Keratinocyte (primary cell): ENCODE measurements at regions not wholly inside any gene's neighbourhood (a gene's known extent, or its start where the extent isn't known, plus 50 kb on each side); places are given as distances from the start of the nearest gene placed in this dataset.

Experiments used
- DNase-seq: peaks from one replicate; pipeline ENCODE4 v3.0.0-alpha.2; 2011; ENCODE audit warnings: low read depth, missing footprints, low spot score
- FAIRE-seq: peaks from 2 replicates; lab custom pipeline; 2011; peaks lifted over from hg19 to GRCh38; lab: Jason Lieb, UNC
- H2AFZ ChIP-seq: 2 replicates; pipeline ENCODE4 v1.6.0; 2012; ENCODE audit warnings: low read length, control low read depth, inconsistent platforms; ENCODE audit not compliant: control insufficient read depth
- H3K27ac ChIP-seq: 2 replicates; pipeline ENCODE4 v1.5.1; 2011; ENCODE audit warnings: low read length; ENCODE audit not compliant: control insufficient read depth, insufficient read depth
- H3K27me3 ChIP-seq: 3 replicates; pipeline ENCODE4 v1.6.0; 2011; ENCODE audit warnings: low read length; ENCODE audit not compliant: control insufficient read depth, insufficient read depth; ENCODE audit errors: extremely low read depth
- H3K36me3 ChIP-seq, 2 experiments: 2 replicates in 1 of 2; 3 replicates in 1 of 2; pipeline ENCODE4 v1.5.1; 2011; ENCODE audit warnings: low read length in 2 of 2, mild to moderate bottlenecking in 1 of 2; ENCODE audit not compliant: control insufficient read depth in 2 of 2, insufficient read depth in 2 of 2; ENCODE audit errors: extremely low read depth in 1 of 2
- H3K4me1 ChIP-seq: 3 replicates; pipeline ENCODE4 v1.5.1; 2011; ENCODE audit warnings: low read length; ENCODE audit not compliant: control insufficient read depth, insufficient read depth; ENCODE audit errors: extremely low read depth
- H3K4me2 ChIP-seq: 3 replicates; pipeline ENCODE4 v1.6.0; 2011; ENCODE audit warnings: low read depth, low read length; ENCODE audit not compliant: control insufficient read depth, insufficient read depth; ENCODE audit errors: extremely low read depth
- H3K4me3 ChIP-seq, 3 experiments: fragments of 200-600 bp in 1 of 3; sonication (generic) in 1 of 3; 2 replicates in 2 of 3; 3 replicates in 1 of 3; pipeline ENCODE4 v1.5.1; 2011 to 2016; ENCODE audit warnings: low read length in 3 of 3, mild to moderate bottlenecking in 3 of 3, control low read depth in 2 of 3, inconsistent platforms in 1 of 3, low read depth in 1 of 3, mixed read lengths in 1 of 3, mixed run types in 1 of 3, moderate library complexity in 1 of 3; ENCODE audit not compliant: control insufficient read depth in 2 of 3, insufficient read depth in 2 of 3; ENCODE audit errors: extremely low read depth in 1 of 3
- H3K79me2 ChIP-seq: 2 replicates; pipeline ENCODE4 v1.6.0; 2012; ENCODE audit warnings: low read length; ENCODE audit not compliant: control insufficient read depth, insufficient read depth
- H3K9ac ChIP-seq: 3 replicates; pipeline ENCODE4 v1.6.0; 2011; ENCODE audit warnings: low read length; ENCODE audit not compliant: control insufficient read depth, insufficient read depth; ENCODE audit errors: extremely low read depth
- H3K9me1 ChIP-seq: 3 replicates; pipeline ENCODE4 v1.6.0; 2011; ENCODE audit warnings: low read length; ENCODE audit not compliant: control insufficient read depth, insufficient read depth; ENCODE audit errors: extremely low read depth
- H3K9me3 ChIP-seq: 2 replicates; pipeline ENCODE4 v1.5.1; 2012; ENCODE audit warnings: low read depth, low read length; ENCODE audit not compliant: control insufficient read depth
- H4K20me1 ChIP-seq: 3 replicates; pipeline ENCODE4 v1.6.0; 2011; ENCODE audit warnings: low read length; ENCODE audit not compliant: control insufficient read depth, insufficient read depth; ENCODE audit errors: extremely low read depth
- EZH2 ChIP-seq: IDR thresholded peaks from one replicate; pipeline ENCODE4 v1.6.1; 2012; ENCODE audit warnings: inconsistent platforms, mild to moderate bottlenecking, low read length, moderate library complexity
- dilution Hi-C: fragments of 300-500 bp; cut with MboI; formaldehyde crosslinking; loops from one replicate; pipeline ENCODE4 v1.7.0; 2020; ENCODE audit warnings: low sequenced_read_pairs; ENCODE audit not compliant: extremely low pct_ligation_motif_present
- TF ChIP-seq, protein P1 (sequence below), 3 experiments: IDR thresholded peaks in 1 of 3; conservative IDR thresholded peaks in 1 of 3; optimal IDR thresholded peaks in 1 of 3; 2 replicates in 2 of 3; 3 replicates in 1 of 3; pipeline versions ENCODE3 to v1.5.1; 2011; ENCODE audit warnings: low read length in 3 of 3, mild to moderate bottlenecking in 3 of 3, moderate library complexity in 2 of 3, control low read depth in 1 of 3, inconsistent platforms in 1 of 3; ENCODE audit not compliant: insufficient read depth in 2 of 3; ENCODE audit errors: extremely low read depth in 1 of 3

DNA sequence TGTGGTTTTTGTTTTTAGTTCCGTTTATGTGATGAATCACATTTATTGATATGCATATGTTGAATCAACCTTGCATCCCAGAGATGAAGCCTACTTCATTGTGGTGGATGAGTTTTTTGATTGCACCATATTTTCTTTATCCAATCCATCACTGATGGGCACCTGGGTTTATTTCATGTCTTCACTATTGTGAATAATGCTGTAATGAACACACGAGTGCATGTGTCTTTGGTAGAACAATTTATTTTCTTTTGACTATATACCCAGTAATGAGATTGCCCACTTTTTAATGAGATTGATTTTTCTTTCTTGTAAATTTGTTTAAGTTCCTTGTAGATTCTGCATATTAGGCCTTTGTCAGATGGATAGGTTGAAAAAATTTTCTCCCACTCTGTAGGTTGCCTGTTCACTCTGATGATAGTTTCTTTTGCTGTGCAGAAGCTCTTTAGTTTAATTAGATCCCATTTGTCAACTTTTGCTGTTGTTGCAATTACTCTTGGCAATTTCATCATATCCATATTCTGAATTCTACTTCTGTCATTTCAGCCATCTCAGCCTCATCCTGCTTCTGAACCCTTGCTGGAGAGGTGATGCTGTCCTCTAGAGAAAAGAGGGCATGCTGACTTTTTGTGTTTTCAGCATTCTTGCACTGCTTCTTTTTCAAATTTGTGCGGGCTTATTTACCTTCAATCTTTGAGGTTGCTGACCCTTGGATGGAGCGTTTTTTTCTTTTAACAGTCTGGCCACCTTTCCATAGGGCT lies 96.2 kb upstream of the CTAGE1 start:
- Histone ChIP-seq H3K9ac (no peak overlapping the region), H3K27me3 (no peaks in the 10 kb centered on the region), H3K79me2 (no peaks in the 10 kb centered on the region), H4K20me1 (no peaks in the 10 kb centered on the region), H3K36me3 (no peaks in the 10 kb centered on the region), H3K4me3 (no peak overlapping the region), H3K27ac (no peak overlapping the region), H3K4me2 (no peak overlapping the region), H3K9me1 (no peaks in the 10 kb centered on the region), H3K4me1 (no peaks in the 10 kb centered on the region), H3K9me3 (no peaks in the 10 kb centered on the region), H2AFZ (no peak overlapping the region)
- dilution Hi-C loops = no loop called here
- FAIRE-seq = no peak
- no peak for TF ChIP-seq EZH2
- TF ChIP-seq, protein P1, sequence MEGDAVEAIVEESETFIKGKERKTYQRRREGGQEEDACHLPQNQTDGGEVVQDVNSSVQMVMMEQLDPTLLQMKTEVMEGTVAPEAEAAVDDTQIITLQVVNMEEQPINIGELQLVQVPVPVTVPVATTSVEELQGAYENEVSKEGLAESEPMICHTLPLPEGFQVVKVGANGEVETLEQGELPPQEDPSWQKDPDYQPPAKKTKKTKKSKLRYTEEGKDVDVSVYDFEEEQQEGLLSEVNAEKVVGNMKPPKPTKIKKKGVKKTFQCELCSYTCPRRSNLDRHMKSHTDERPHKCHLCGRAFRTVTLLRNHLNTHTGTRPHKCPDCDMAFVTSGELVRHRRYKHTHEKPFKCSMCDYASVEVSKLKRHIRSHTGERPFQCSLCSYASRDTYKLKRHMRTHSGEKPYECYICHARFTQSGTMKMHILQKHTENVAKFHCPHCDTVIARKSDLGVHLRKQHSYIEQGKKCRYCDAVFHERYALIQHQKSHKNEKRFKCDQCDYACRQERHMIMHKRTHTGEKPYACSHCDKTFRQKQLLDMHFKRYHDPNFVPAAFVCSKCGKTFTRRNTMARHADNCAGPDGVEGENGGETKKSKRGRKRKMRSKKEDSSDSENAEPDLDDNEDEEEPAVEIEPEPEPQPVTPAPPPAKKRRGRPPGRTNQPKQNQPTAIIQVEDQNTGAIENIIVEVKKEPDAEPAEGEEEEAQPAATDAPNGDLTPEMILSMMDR (optimal IDR thresholded peaks at IDR 0.05 in 1 of 3, IDR thresholded peaks at IDR 0.05 in 1 of 3, conservative IDR thresholded peaks at IDR 0.05 in 1 of 3; ENCODE audit: extremely low read depth in 1 of 3, insufficient read depth in 2 of 3, low read length in 3 of 3) = no peak
- no peak for DNase-seq

DNA sequence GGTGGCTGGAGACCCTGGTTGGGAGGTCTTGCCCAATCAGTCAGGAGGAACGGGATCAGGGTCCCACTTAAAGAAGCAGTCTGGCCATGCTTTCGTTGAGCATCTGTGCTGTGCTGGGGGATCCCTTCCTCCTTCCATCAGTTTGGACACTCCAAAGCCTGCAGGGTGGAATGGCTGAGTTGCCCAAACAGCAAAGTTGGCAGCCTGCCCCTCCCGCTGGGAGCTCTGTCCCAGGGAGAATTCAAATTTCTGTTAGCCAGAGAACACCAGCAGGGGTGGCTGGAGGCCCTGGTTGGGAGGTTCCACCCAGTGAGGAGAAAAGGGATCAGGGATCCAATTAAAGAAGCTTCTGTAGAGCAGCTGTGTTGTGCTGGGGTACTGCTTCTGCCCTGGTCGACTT lies 96.9 kb upstream of the CTAGE1 start:
- H3K9me3 ChIP-seq = no peaks in the 10 kb centered on the region
- H3K9me1 ChIP-seq = no peaks in the 10 kb centered on the region
- no peak overlapping the region for H3K4me2 ChIP-seq
- no peak overlapping the region for H2AFZ ChIP-seq
- H3K9ac ChIP-seq = no peak overlapping the region
- FAIRE-seq (no peak), DNase-seq (no peak)
- no peaks in the 10 kb centered on the region for H3K27me3 ChIP-seq
- dilution Hi-C loops = no loop called here
- H3K79me2 ChIP-seq = no peaks in the 10 kb centered on the region
- no peak overlapping the region for H3K27ac ChIP-seq
- H3K4me1 ChIP-seq = no peaks in the 10 kb centered on the region
- no peaks in the 10 kb centered on the region for H3K36me3 ChIP-seq
- H3K4me3 ChIP-seq = no peak overlapping the region
- no peak for TF ChIP-seq EZH2
- TF ChIP-seq, protein P1 (optimal IDR thresholded peaks at IDR 0.05 in 1 of 3, IDR thresholded peaks at IDR 0.05 in 1 of 3, conservative IDR thresholded peaks at IDR 0.05 in 1 of 3; ENCODE audit: extremely low read depth in 1 of 3, insufficient read depth in 2 of 3, low read length in 3 of 3) = no peak
- no peaks in the 10 kb centered on the region for H4K20me1 ChIP-seq
